ENCODE measurements at regions not wholly inside any gene's neighbourhood (a gene's known extent, or its start where the extent isn't known, plus 50 kb on each side); places are given as distances from the start of the nearest gene placed in this dataset.

GRCh38 chr22:27581688-27582087 lies 219.9 kb downstream of the MN1 start:
- Mint-ChIP-seq H3K4me1 (no peaks in the 10 kb centered on the region), H3K9me3 (peaks cover 0 to under 1% (median 0%) of the 10 kb centered on the region in 7 donors), H3K4me3 (no peak overlapping the region), H3K36me3 (no peaks in the 10 kb centered on the region), H3K27me3 (peaks cover 0 to 12% (median 4%) of the 10 kb centered on the region in 3 donors), H3K27ac (no peak overlapping the region)
- ATAC-seq (ENCODE audit: low read depth in 2 of 2), result no peak
- no peak for DNase-seq

- Mint-ChIP-seq H3K4me3 (no peak overlapping the region), H3K27ac (no peak overlapping the region), H3K36me3 (no peaks in the 10 kb centered on the region), H3K27me3 (peaks cover 0 to 12% (median 4%) of the 10 kb centered on the region in 3 donors), H3K9me3 (peaks cover 0 to 8% (median 3%) of the 10 kb centered on the region in 7 donors), H3K4me1 (no peaks in the 10 kb centered on the region)
- DNase-seq (no peak), ATAC-seq (ENCODE audit: low read depth in 2 of 2) (no peak)
These were observed 217.7 kb downstream of the MN1 start for GRCh38 chr22:27583856-27584255.

GRCh38 chr22:27585141-27585540 lies 216.4 kb downstream of the MN1 start:
- Mint-ChIP-seq H3K27me3 (peaks cover 0 to 8% (median 4%) of the 10 kb centered on the region in 3 donors), H3K27ac (no peak overlapping the region), H3K9me3 (peaks cover 0 to 11% (median 3%) of the 10 kb centered on the region in 7 donors), H3K36me3 (no peaks in the 10 kb centered on the region), H3K4me3 (no peak overlapping the region), H3K4me1 (no peaks in the 10 kb centered on the region)
- no peak for DNase-seq
- ATAC-seq (ENCODE audit: low read depth in 2 of 2), result no peak

GRCh38 chr22:27588268-27588667 lies 213.3 kb downstream of the MN1 start:
- Mint-ChIP-seq H3K9me3 (peaks cover 0 to 11% (median 3%) of the 10 kb centered on the region in 7 donors), H3K4me3 (no peak overlapping the region), H3K27me3 (no peaks in the 10 kb centered on the region), H3K27ac (no peak overlapping the region), H3K4me1 (no peaks in the 10 kb centered on the region), H3K36me3 (no peaks in the 10 kb centered on the region)
- DNase-seq, result no peak
- no peak for ATAC-seq (ENCODE audit: low read depth in 2 of 2)

- no peaks in the 10 kb centered on the region for H3K4me1 Mint-ChIP-seq
- no peak for DNase-seq
- ATAC-seq (ENCODE audit: low read depth in 2 of 2), result no peak
- peaks cover 0 to 11% (median 3%) of the 10 kb centered on the region in 7 donors for H3K9me3 Mint-ChIP-seq
- peak overlapping the region in 1 of 8 donors; percentile 0 for H3K4me3 Mint-ChIP-seq
- H3K27me3 Mint-ChIP-seq, result no peaks in the 10 kb centered on the region
- no peak overlapping the region for H3K27ac Mint-ChIP-seq
- H3K36me3 Mint-ChIP-seq, result no peaks in the 10 kb centered on the region
These were observed 212.6 kb downstream of the MN1 start for GRCh38 chr22:27588915-27589314.

- H3K27ac Mint-ChIP-seq, result no peak overlapping the region
- no peak for ATAC-seq (ENCODE audit: low read depth in 2 of 2)
- H3K9me3 Mint-ChIP-seq, result peaks cover 0 to 11% (median 3%) of the 10 kb centered on the region in 7 donors
- no peaks in the 10 kb centered on the region for H3K27me3 Mint-ChIP-seq
- no peaks in the 10 kb centered on the region for H3K4me1 Mint-ChIP-seq
- DNase-seq, result no peak
- no peak overlapping the region for H3K4me3 Mint-ChIP-seq
- no peaks in the 10 kb centered on the region for H3K36me3 Mint-ChIP-seq
These were observed 210.5 kb downstream of the MN1 start for GRCh38 chr22:27591060-27591459.

GRCh38 chr22:27593378-27593777 lies 208.2 kb downstream of the MN1 start:
- DNase-seq, result no peak
- Mint-ChIP-seq H3K36me3 (no peaks in the 10 kb centered on the region), H3K27me3 (no peaks in the 10 kb centered on the region), H3K4me3 (no peak overlapping the region), H3K4me1 (no peaks in the 10 kb centered on the region), H3K27ac (no peak overlapping the region), H3K9me3 (peaks cover 0 to 5% (median 0%) of the 10 kb centered on the region in 7 donors)
- no peak for ATAC-seq (ENCODE audit: low read depth in 2 of 2)

GRCh38 chr22:27594020-27594419 lies 207.5 kb downstream of the MN1 start:
- DNase-seq, result no peak
- H3K27me3 Mint-ChIP-seq, result no peaks in the 10 kb centered on the region
- H3K36me3 Mint-ChIP-seq, result no peaks in the 10 kb centered on the region
- H3K4me1 Mint-ChIP-seq, result no peaks in the 10 kb centered on the region
- no peak overlapping the region for H3K4me3 Mint-ChIP-seq
- no peak for ATAC-seq (ENCODE audit: low read depth in 2 of 2)
- H3K9me3 Mint-ChIP-seq, result peaks cover 0 to 2% (median 0%) of the 10 kb centered on the region in 7 donors
- H3K27ac Mint-ChIP-seq, result no peak overlapping the region

GRCh38 chr22:27594474-27595134 lies 207.0 kb downstream of the MN1 start:
- H3K27ac Mint-ChIP-seq, result peak overlapping the region in 1 of 6 donors; percentile 67
- H3K4me3 Mint-ChIP-seq, result no peak overlapping the region
- no peaks in the 10 kb centered on the region for H3K9me3 Mint-ChIP-seq
- ATAC-seq (ENCODE audit: low read depth in 2 of 2), result no peak
- H3K4me1 Mint-ChIP-seq, result no peaks in the 10 kb centered on the region
- H3K36me3 Mint-ChIP-seq, result no peaks in the 10 kb centered on the region
- no peaks in the 10 kb centered on the region for H3K27me3 Mint-ChIP-seq
- DNase-seq, result no peak

GRCh38 chr22:27596133-27596870 lies 205.3 kb downstream of the MN1 start:
- no peaks in the 10 kb centered on the region for H3K4me1 Mint-ChIP-seq
- no peak overlapping the region for H3K4me3 Mint-ChIP-seq
- H3K27me3 Mint-ChIP-seq, result no peaks in the 10 kb centered on the region
- ATAC-seq (ENCODE audit: low read depth in 2 of 2) (no peak), DNase-seq (no peak)
- H3K9me3 Mint-ChIP-seq, result no peaks in the 10 kb centered on the region
- H3K36me3 Mint-ChIP-seq, result no peaks in the 10 kb centered on the region
- H3K27ac Mint-ChIP-seq, result no peak overlapping the region

- Mint-ChIP-seq H3K9me3 (peaks cover 0 to 4% (median 0%) of the 10 kb centered on the region in 7 donors), H3K27me3 (peaks cover 0 to 6% (median 0%) of the 10 kb centered on the region in 3 donors), H3K4me3 (no peak overlapping the region), H3K27ac (no peak overlapping the region), H3K4me1 (no peaks in the 10 kb centered on the region), H3K36me3 (no peaks in the 10 kb centered on the region)
- ATAC-seq (ENCODE audit: low read depth in 2 of 2) (no peak), DNase-seq (no peak)
These were observed 203.7 kb downstream of the MN1 start for GRCh38 chr22:27597703-27598444.

GRCh38 chr22:27598792-27599191 lies 202.8 kb downstream of the MN1 start:
- peaks cover 0 to 6% (median 0%) of the 10 kb centered on the region in 3 donors for H3K27me3 Mint-ChIP-seq
- H3K27ac Mint-ChIP-seq, result no peak overlapping the region
- no peaks in the 10 kb centered on the region for H3K4me1 Mint-ChIP-seq
- H3K36me3 Mint-ChIP-seq, result no peaks in the 10 kb centered on the region
- H3K9me3 Mint-ChIP-seq, result peaks cover 0 to 4% (median 0%) of the 10 kb centered on the region in 7 donors
- no peak for DNase-seq
- H3K4me3 Mint-ChIP-seq, result no peak overlapping the region
- no peak for ATAC-seq (ENCODE audit: low read depth in 2 of 2)

- Mint-ChIP-seq H3K27ac (no peak overlapping the region), H3K4me1 (no peaks in the 10 kb centered on the region), H3K36me3 (no peaks in the 10 kb centered on the region), H3K4me3 (no peak overlapping the region), H3K27me3 (peaks cover 0 to 6% (median 3%) of the 10 kb centered on the region in 3 donors), H3K9me3 (peaks cover 0 to 4% (median 0%) of the 10 kb centered on the region in 7 donors)
- ATAC-seq (ENCODE audit: low read depth in 2 of 2) (no peak), DNase-seq (no peak)
These were observed 200.4 kb downstream of the MN1 start for GRCh38 chr22:27601195-27601594.
